Esophagus mucosa (tissue), 1 donor: ENCODE measurements at regions not wholly inside any gene's neighbourhood (a gene's known extent, or its start where the extent isn't known, plus 50 kb on each side); places are given as distances from the start of the nearest gene placed in this dataset.
"Not testable (repeated sequence)": the region's sequence is repeated elsewhere in the genome, so short reads cannot be mapped to it uniquely, and the experiment has no call there.

Experiments used
- ATAC-seq: fragments of 200-7000 bp; cut with Tn5 transposase; one replicate; pipeline ENCODE4 v1.9.1; 2020
- donor health status: DM: yes; HTN: yes; CAD: no.

DNA sequence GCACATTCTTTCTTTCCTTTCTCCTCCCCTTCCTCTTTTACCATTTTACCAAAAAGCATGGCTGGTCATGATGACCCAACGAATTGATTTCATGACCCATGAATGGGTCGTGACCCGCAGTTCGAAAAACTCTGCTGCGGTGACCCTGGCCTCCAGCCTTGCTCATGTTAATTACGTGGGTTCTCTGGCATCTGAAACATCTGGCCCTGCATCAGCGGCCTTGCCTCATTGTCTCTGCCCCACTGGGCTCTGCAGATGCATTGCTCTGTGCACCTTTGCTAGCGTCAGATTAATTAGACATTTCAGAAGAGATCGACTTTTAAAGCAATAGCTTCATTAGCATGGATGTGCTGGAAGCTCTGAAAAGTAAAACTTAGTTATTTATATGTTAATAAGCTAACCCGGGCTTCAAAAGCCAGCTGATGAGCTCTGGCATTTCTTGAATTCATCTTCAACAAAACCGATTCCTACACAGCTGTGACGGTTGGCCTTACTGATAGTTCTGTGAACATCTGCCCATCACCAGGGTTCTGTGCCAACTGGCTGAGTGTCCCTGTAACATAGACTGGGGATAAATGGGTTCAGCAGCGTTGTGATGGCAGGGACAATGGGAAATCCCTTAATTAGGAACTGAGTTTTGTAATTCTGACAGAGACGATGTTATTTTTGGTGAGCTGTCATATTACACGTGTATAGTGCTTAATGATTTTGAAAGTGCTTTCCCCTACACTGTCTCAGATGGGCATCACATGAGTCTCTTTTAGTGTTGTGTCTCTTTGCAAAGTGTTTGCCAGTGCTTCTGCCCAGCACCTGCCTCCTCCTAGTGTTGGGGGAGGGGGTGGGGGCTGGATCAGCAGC lies 225.9 kb upstream of the EEF2KMT start:
- ATAC-seq = no peak

DNA sequence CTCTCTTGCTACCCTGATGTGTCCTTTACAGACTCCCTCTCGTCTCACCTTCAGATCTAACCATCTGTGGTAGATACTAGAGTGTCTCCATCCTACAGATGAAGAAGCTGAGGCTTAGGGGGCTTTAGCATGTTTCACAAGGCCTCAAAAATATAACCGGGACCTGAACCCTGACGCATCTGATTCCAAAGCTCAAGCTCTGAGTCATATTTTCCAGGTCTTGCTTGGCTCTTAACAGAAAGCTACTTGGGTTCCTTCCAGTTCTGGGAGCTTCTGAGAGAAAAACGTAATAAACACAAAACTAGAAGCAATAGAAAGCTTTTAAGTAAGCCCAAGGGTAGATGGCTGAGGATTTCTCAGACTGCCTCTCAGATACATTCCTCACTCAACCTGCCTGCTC lies 224.3 kb upstream of the EEF2KMT start:
- no peak for ATAC-seq

DNA sequence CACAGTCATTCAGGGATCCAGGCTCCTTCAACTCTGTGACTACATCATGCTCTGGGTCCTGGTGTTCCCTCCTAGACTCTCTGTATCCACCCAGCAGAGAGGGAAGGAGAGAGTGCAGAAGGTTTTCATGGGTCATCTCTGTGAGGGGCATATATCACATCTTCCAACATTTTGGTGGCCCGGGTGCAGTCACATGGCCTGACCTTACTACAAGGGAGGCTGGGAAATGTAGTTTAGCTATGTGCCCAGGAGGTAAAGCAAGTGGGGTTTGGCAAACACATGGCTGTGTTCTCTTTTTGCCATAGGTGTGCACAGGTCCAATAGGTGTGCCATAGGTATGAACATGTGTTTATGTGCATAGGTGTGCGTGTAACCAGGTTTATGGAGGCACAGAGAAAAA lies 222.2 kb upstream of the EEF2KMT start:
- no peak for ATAC-seq

DNA sequence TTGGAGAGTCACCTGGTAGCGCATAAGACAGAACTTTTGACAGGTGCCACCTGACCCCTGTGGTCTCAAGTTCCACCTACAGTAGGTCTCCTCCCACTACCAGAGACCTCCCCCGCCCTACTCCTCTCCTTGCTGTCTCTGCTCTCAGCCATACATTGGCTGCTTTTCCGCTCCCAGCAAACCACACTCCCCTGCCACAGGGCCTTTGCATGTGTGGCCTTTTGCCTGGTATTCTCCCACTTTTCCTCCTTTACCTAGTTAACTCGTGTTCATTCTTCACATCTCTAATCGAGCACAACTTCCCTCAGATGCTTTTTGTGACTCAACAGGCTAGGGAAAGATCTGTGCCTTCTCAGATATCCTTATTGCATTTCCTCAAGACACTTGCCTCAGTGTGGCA lies 218.3 kb upstream of the EEF2KMT start:
- no peak for ATAC-seq

DNA sequence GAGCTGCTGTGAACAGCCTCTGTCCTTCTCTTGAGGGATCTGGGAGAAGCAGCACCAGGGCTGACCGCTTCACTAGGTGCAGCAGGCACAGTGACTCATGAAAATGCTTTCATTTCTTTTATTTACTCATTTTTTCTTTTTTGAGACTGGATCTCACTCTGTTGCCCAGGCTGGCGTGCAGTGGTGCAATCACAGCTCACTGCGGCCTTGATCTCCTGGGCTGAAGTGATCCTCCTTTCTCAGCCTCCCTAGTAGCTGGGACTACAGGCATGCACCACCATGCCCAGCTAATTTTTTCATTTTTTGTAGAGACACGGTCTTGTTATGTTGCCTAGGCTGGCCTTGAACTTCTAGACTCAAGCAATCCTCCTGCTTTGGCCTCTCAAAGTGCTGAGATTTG lies 216.8 kb upstream of the EEF2KMT start:
- no peak for ATAC-seq

DNA sequence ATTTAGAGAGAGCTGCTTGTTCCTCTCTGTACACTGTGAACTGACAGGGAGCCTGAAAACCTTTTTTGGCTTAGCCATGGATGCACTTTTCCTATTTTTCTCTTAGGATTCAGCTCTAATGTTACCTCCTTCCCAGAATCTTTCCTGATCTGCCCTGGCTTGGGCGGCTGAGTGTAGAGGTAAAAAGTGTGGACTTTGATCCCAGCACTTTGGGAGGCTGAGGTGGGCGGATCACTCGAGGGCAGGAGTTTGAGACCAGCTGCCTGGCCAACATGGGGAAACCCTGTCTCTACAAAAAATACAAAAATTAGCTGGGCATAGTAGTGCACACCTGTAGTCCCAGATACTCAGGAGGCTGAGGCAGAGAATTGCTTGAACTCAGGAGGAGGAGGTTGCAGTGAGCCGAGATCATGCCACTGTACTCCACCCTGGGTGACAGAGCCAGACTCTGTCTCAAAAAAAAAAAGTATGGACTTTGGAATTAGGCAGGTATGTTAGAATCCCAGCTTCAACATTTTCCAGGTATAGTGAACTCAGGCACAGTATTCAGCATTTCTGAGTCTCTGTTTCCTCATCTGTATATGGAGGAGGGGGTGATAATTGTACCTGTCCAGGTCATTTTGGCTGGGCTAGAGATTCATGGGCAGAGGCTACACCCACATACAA lies 212.5 kb upstream of the EEF2KMT start:
- no peak for ATAC-seq

DNA sequence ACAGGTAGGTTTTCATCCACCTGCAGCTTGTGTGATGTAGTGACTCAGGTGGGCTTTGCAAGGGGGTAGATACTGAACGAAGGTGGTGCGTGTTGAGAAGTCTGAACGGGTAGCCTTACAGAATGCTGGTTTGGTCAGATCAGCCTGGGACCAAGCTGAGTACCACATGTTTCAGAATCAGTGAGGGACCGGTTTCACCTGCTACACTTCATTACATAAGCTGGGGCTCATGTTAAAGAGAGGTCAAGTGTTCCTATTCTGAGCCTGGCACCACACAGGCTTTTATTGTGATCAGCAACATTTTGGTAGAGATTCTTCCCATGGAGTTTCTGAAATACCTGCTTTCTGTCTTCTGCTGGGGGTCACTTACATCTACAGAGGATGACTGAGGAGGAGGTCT lies 207.4 kb upstream of the EEF2KMT start:
- ATAC-seq = no peak

DNA sequence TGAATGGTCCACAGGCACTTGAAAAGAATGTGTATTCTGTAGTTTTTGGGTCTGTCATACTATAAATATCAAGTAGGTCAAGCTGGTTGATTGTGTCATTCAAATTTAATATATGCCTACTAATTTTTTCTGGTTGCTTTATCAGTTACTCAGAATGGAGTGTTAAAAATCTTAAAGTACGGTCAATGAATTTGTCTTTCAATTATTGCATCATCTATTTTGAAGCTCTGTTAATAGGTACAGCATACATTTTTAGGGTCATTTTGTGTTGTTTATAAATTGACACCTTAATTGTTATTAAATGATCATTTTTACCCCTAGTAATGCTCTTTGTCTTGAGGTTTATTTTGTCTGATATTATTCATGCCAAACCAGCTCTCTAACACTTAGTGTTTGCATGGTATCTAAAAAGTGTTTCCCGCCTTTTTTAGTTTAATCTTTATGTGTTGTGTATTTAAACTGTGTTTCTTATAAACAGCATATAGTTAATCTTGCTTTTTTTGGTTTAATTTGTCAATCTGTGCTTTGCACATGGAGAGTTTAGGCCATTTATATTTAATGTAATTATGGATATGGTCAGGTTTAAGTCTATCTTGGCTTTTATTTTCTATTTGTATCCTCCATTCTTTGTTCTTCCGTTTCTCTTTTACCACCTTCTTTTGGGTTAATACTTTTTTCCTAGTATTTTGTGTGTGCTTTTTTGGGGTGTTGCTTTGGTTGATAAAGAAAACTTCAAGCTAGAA lies 204.9 kb upstream of the EEF2KMT start:
- ATAC-seq = no peak

DNA sequence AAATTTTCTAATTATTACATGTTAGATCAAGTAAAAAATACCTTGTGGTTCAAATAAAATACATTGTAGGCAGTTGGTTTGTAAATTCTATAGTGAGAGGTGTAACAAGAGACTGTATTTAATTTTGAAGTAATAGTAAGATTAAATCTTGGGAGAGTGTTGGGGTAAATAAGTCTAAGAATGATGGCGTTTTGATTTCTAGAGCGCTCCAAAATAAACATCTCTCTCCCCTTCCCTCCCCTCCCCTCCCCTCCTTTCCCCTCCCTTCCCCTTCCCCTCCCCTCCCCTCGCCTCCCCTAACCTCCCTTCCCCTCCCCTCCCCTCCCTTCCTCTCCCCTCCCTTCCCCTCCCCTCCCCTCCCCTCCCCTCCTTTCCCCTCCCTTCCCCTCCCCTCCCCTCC lies 200.6 kb upstream of the EEF2KMT start:
- no peak for ATAC-seq

DNA sequence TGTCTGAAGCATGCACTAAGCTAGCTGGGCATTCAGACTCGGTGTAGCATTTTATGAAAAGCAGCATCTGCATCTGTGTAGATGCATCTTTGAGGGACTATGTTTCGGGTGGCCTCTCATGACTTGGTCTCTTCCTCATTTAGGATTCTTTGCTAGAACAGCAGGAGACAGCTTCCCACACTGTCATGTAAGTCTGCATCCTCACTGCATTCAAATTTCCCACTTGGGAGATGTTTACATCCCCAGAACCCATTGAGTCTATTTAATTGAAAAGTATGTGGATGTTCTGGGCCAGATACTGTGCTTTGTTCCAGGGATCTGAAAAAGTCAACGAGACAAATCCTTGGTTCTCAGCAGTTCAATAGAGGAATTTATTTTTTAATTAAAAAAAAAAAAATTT lies 198.6 kb upstream of the EEF2KMT start:
- no peak for ATAC-seq

DNA sequence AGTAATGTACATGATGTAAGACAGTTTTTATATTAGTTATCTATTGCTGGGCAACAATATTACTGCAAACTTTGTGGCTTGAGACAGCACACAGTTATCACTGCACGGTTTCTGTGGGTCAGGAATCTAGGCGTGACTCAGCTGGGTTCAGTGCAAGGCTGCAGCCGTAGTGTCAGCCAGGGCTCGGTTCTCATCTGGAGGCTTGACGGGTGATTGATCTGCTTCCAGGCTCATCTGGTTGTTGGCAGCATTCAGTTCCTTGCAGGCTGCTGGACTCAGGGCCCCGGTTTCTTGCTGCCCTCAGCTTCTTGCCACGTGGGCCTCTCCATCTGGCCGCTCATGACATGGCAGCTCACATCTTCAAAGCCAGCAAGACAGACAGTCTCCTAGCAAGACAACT lies 197.7 kb upstream of the EEF2KMT start:
- ATAC-seq = not testable (repeated sequence)

DNA sequence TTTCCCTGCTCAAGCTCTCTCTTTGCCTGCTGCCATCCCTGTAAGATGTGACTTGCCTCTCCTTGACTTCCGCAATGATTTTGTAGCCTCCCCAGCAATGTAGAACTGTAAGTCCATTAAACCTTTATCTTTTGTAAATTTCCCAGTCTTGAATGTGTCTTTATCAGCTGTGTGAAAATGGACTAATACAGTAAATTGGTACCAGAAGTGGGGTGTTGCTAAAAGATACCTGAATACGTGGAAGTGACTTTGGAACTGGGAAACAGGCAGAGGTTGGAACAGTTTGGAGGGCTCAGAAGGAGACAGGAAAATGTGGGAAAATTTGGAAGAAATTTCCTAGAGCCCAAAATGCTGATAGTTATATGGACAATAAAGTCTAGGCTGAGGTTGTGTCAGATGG lies 184.6 kb upstream of the EEF2KMT start:
- ATAC-seq = not testable (repeated sequence)

DNA sequence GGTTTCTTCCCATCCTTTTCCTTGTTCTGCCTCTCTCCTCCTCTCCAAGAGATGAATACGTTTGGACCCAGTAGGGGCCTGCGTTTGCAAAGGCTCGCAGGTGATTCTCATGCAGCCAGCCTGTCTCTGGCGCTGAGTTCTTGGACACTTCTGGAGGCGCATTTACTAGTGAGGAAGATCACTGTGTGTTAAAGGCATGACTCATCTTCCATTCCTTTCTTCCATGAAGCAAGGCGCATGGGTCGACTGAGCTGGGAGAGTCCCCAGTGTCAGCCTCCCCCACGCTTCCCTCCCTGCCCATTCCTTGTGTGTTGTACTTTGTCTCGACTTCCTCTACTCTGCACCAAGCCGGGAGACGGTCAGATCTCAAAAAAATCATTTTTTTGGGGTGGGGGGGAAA lies 159.9 kb upstream of the EEF2KMT start:
- no peak for ATAC-seq

DNA sequence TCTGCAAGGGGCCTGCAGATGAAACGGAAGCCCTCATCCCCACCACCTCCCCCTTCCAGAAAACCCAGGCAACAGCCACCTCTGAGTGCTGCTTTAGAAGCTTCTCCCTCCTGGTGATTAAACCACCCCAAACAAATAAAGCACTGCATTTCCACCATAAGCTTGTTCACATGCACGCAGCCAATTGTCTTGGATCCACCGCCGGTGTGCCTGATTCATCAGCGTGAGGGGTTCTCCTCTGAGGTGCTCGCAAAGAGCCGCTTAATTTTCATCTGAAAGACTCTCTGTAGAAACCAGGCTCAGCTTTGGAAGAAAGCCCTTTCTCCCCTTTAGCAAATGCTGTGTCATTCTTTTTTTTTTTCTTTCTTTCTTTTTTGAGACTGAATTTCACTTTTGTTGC lies 155.2 kb upstream of the EEF2KMT start:
- ATAC-seq = no peak

DNA sequence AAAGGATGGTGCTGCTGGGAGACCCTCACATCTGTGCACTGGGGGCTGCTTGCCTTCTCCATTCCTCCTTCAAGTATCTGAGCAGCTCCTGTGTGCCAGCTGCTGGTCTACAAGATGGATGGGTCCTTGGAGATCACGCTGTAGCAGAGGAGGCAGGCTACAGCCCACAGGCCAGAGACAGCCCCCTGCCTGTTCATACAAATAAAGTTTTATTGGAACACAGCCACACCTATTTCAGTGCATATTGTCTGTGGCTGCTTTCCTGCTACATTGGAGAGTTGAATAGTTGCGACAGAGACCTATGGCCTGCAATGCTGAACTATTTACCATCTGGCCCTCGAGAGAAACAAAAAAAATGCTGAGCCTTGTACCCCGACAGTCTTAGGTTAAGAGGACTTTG lies 149.8 kb upstream of the EEF2KMT start:
- ATAC-seq = not testable (repeated sequence)

DNA sequence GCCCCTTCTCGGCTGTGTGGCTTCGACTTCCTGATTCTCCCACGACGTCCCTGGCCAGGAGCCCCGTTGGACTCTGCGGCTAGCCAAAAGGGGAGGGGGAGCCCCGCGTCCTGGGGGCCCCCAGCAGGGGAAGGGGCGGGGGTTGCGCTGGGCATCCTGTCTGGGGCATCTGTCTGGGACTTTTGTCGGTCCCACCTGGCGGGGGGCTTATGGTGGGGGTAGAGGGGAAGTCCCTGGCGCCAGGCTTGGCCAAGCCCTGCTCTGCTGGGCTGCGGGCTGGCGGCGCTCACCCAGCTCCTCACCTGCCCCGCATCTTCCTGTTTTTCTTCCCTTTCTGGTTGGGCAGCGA lies 142.7 kb upstream of the EEF2KMT start:
- ATAC-seq = not testable (repeated sequence)

DNA sequence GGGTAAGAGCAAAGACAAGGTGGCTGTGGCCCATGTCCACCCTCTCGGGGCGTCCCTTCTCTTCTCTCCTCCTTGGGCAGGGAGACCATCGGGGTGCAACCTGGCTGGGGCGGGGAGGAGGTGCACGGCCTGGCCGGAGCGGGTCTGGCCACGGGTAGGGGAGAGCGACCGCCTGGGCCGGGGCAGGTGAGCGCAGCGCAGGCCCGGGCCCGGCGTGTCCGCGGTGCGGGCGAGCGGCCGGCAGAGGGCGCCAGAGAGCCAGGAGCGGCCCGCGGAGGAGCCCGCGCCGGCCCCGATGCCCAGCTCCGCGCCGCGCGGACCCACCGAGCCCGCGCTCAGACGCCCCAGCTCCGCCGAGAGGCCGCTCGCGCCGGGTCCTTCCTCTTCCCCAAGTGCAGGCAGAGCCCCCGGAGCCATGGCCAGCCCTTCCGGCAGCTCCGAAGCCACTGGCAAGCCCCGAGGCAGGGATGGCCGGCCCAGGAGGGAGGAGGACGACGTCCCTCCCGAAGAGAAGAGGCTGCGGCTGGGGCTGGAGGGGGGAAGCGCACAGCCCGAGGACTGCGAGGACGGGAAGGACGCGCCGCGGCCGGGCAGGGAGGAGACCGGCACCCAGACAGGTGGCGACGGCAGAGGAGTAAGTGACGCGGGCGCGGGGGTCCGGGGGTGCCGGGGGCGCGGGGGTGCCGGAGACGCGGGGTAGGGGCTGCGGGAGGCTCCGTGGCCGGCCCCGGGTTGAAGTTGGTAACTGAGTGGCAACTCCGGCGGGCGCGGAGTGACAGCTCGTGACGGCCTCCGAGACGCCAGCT lies 142.1 kb upstream of the EEF2KMT start:
- not testable (repeated sequence) for ATAC-seq

DNA sequence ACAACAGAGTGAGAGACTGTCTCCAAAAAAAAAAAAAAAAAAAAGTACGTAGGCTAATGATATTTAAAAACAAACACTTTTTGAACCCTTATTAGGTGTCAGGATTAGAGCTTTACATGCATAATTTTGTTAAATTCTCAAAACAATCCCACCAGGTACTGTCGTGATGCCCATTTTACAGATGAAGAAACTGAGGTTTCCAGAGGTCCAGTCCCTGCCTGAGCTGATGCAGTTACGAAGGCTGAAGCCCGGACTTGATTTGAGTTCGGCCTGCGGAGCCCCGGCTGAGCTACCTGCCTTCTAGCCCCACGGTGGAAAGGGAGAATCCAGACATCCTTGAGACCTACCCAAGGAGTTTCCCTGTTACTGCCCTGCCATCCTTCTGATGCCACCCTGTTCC lies 137.5 kb upstream of the EEF2KMT start:
- no peak for ATAC-seq

DNA sequence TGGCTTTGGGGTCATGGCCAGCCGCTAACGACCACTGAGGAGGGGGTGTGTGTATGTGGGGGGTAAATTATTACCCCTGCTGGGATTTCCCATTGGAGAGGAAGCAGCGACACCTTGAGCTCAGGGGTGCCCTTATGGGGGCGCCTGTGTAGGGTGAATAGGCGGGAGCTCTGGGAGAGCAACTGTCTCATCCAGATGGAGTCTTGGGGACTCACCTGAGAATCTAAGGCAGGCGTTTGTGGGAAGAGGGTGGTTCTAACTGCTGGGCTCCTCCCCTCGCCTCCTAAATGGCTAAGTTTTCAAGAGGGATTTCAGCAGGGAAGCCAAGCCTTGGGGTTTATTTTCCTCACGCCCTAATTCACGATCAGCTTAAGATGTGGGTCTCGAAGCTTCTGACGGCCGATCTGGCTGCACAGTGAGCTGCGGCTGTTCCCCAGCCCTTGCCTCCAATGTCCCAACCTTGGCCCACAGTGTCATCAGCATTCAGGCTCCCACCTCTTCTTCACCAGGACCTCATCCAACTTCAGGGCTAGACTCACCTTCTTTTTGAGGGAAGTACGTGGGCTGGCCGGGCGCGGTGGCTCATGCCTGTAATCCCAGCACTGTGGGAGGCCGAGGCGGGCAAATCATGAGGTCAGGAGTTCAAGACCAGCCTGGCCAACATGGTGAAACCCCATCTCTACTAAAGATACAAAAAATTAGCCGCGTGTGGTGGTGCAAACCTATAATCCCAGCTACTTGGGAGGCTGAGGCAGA lies 136.9 kb upstream of the EEF2KMT start:
- ATAC-seq = no peak

DNA sequence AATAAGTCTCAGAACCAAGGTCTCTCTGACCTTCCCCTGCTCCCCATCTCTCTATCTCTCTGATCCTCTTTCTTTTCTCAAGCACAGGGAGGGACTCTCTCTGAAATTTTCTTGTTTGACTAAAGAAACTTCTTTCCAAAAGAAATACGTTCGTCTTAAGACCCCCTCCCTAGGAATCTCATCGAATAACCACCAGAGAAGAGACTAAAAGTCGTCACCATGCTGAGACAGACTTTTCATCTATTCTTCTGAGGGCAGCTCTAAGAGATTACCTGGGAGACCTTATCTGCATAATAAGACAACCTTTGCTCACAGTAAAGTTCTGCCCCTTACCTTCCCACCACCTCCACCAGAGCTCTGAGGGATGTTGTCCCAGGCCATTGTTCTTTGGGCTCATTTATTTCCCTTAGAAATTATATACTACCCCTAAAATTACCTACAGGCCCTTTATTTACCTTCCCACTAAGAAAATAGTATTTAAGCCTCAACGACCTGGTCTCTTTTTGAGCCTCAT lies 133.7 kb upstream of the EEF2KMT start:
- no peak for ATAC-seq

DNA sequence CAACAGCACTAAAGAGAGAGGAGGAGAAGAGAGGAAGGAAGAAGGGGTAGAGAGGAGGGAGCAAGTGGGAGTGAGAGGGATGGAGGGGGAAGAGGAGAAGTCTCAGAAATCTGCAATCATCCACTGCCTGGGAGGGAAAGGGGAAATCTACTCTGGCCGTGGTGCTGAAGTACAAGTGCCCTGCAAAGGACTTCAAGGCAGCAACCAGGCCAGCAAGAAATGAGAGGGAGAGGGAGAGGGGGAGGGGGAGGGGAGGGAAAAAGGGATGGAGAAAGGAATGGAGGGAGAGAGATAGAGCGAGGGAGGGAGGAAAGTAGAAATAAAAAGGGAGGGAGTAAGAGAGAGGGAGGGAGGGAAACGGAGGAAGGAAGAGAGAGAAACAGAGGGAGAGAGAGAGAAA lies 130.8 kb upstream of the EEF2KMT start:
- no peak for ATAC-seq
